HFFc6 (cell line): ENCODE measurements at regions not wholly inside any gene's neighbourhood (a gene's known extent, or its start where the extent isn't known, plus 50 kb on each side); places are given as distances from the start of the nearest gene placed in this dataset.

Source experiments
- DNase-seq: peaks from one replicate; pipeline ENCODE4 v3.0.0-alpha.2; 2018
- H3K27ac Mint-ChIP-seq: 2 replicates; pipeline ENCODE4 v1.8.0; 2020; ENCODE audit warnings: mild to moderate bottlenecking, mixed read lengths
- H3K27me3 Mint-ChIP-seq: 2 replicates; pipeline ENCODE4 v1.8.0; 2021; ENCODE audit warnings: mild to moderate bottlenecking, moderate library complexity, mixed read lengths; ENCODE audit not compliant: insufficient read depth
- H3K36me3 Mint-ChIP-seq: 2 replicates; pipeline ENCODE4 v1.8.0; 2021; ENCODE audit warnings: low read depth, mixed read lengths
- H3K4me1 Mint-ChIP-seq: 2 replicates; pipeline ENCODE4 v1.8.0; 2020; ENCODE audit warnings: low read depth, mixed read lengths
- H3K4me3 Mint-ChIP-seq: 2 replicates; pipeline ENCODE4 v1.8.0; 2020; ENCODE audit warnings: mild to moderate bottlenecking, moderate library complexity, mixed read lengths
- H3K9me3 Mint-ChIP-seq: 2 replicates; pipeline ENCODE4 v1.8.0; 2020; ENCODE audit warnings: mild to moderate bottlenecking, mixed read lengths
- CTCF ChIP-seq: fragments of 200-600 bp; sonication (generic); IDR thresholded peaks from 2 replicates; pipeline ENCODE4 v1.5.0; 2021; ENCODE audit warnings: antibody characterized with exemption, mild to moderate bottlenecking

- Mint-ChIP-seq H3K27ac (no peak overlapping the region), H3K4me3 (no peak overlapping the region), H3K4me1 (no peaks in the 10 kb centered on the region), H3K36me3 (no peaks in the 10 kb centered on the region), H3K27me3 (peaks cover 1% of the 10 kb centered on the region; the same call in 1 of the 2 replicates), H3K9me3 (no peaks in the 10 kb centered on the region)
- DNase-seq = no peak
- no peak for TF ChIP-seq CTCF
These were observed 68.3 kb upstream of the FICD start for GRCh38 chr12:108446766-108447165.

DNA sequence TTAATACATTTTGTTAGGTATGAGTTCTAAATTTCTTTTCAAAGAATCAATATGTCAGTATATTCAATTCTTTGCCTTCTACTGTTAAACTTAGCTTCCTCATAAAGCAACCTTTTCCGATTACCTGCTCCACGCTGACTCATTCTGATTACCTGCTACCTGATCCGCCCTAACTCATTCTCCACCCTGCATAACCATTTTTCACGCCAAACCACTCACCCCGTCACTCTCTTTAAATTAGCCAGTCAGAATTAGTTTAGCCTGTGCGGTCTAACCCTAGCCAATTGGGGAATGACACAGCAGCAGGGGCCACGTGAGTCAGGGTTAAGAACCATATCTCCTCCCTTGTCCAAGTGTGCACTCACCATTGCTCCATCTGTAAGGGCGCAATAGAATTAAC is 72.2 kb upstream of the FICD start:
- Mint-ChIP-seq H3K36me3 (no peaks in the 10 kb centered on the region), H3K27me3 (peaks cover 1% of the 10 kb centered on the region; the same call in 1 of the 2 replicates), H3K9me3 (peaks cover 4% of the 10 kb centered on the region; the same call in 1 of the 2 replicates), H3K4me1 (no peaks in the 10 kb centered on the region), H3K27ac (no peak overlapping the region), H3K4me3 (no peak overlapping the region)
- DNase-seq = no peak
- no peak for TF ChIP-seq CTCF

GRCh38 chr12:108442067-108442466 is 73.0 kb upstream of the FICD start:
- no peak overlapping the region for H3K4me3 Mint-ChIP-seq
- no peaks in the 10 kb centered on the region for H3K36me3 Mint-ChIP-seq
- no peaks in the 10 kb centered on the region for H3K4me1 Mint-ChIP-seq
- peaks cover 4% of the 10 kb centered on the region; the same call in 1 of the 2 replicates for H3K9me3 Mint-ChIP-seq
- no peak for TF ChIP-seq CTCF
- peaks cover 1% of the 10 kb centered on the region; the same call in 1 of the 2 replicates for H3K27me3 Mint-ChIP-seq
- no peak overlapping the region for H3K27ac Mint-ChIP-seq
- no peak for DNase-seq

GRCh38 chr12:108441549-108441948 is 73.5 kb upstream of the FICD start:
- DNase-seq = no peak
- peaks cover 4% of the 10 kb centered on the region; the same call in 1 of the 2 replicates for H3K9me3 Mint-ChIP-seq
- H3K4me3 Mint-ChIP-seq = no peak overlapping the region
- H3K27ac Mint-ChIP-seq = no peak overlapping the region
- peaks cover 1% of the 10 kb centered on the region; the same call in 1 of the 2 replicates for H3K27me3 Mint-ChIP-seq
- no peaks in the 10 kb centered on the region for H3K36me3 Mint-ChIP-seq
- TF ChIP-seq CTCF = no peak
- no peaks in the 10 kb centered on the region for H3K4me1 Mint-ChIP-seq

GRCh38 chr12:108440736-108441135 is 74.3 kb upstream of the FICD start:
- Mint-ChIP-seq H3K4me1 (no peaks in the 10 kb centered on the region), H3K4me3 (no peak overlapping the region), H3K27ac (no peak overlapping the region), H3K9me3 (peaks cover 4% of the 10 kb centered on the region; the same call in 1 of the 2 replicates), H3K36me3 (no peaks in the 10 kb centered on the region), H3K27me3 (peaks cover 1% of the 10 kb centered on the region; the same call in 1 of the 2 replicates)
- TF ChIP-seq CTCF = no peak
- DNase-seq = no peak

GRCh38 chr12:108438667-108439066 is 76.4 kb upstream of the FICD start:
- no peaks in the 10 kb centered on the region for H3K4me1 Mint-ChIP-seq
- TF ChIP-seq CTCF = no peak
- H3K27ac Mint-ChIP-seq = no peak overlapping the region
- no peak overlapping the region for H3K4me3 Mint-ChIP-seq
- no peak for DNase-seq
- peaks cover 4% of the 10 kb centered on the region; the same call in 1 of the 2 replicates for H3K9me3 Mint-ChIP-seq
- H3K27me3 Mint-ChIP-seq = peaks cover 1% of the 10 kb centered on the region; the same call in 1 of the 2 replicates
- no peaks in the 10 kb centered on the region for H3K36me3 Mint-ChIP-seq
